ENCODE measurements at regions not wholly inside any gene's neighbourhood (a gene's known extent, or its start where the extent isn't known, plus 50 kb on each side); places are given as distances from the start of the nearest gene placed in this dataset.

DNA sequence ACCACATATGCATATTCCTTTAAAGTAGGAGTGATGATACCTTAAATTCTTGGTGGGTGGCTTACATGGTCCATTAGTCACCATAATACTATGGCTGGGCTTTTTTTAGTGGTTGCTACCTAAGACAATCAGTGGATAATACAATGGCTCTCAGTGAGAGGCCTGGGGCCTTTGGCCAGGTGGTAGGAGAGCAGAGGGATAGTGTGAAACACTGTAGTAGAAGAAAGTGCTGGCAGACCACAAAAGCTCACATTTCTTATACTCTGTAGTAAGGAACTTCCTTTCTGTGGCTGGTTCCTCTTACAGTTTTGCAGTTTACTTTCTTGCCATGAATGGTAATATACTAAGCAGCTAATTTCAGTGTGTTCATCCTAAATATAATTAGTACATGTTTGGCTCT is 583.5 kb downstream of the XIRP2 start:
- TF ChIP-seq, protein P1, sequence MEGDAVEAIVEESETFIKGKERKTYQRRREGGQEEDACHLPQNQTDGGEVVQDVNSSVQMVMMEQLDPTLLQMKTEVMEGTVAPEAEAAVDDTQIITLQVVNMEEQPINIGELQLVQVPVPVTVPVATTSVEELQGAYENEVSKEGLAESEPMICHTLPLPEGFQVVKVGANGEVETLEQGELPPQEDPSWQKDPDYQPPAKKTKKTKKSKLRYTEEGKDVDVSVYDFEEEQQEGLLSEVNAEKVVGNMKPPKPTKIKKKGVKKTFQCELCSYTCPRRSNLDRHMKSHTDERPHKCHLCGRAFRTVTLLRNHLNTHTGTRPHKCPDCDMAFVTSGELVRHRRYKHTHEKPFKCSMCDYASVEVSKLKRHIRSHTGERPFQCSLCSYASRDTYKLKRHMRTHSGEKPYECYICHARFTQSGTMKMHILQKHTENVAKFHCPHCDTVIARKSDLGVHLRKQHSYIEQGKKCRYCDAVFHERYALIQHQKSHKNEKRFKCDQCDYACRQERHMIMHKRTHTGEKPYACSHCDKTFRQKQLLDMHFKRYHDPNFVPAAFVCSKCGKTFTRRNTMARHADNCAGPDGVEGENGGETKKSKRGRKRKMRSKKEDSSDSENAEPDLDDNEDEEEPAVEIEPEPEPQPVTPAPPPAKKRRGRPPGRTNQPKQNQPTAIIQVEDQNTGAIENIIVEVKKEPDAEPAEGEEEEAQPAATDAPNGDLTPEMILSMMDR (IDR thresholded peaks at IDR 0.05), result no peak
- TF ChIP-seq EZH2phosphoT487 (IDR thresholded peaks at IDR 0.05; ENCODE audit: borderline replicate concordance, low read depth) (no peak), EP300 (IDR thresholded peaks at IDR 0.05; ENCODE audit: borderline replicate concordance in 1 of 2, low read depth in 1 of 2, low read length in 1 of 2) (no peak), ELF1 (IDR thresholded peaks at IDR 0.05) (no peak), GATA2 (CRISPR knock-in tag; IDR thresholded peaks at IDR 0.05) (no peak), MEF2A (IDR thresholded peaks at IDR 0.05; ENCODE audit: borderline replicate concordance, low read depth) (no peak), GABPA (IDR thresholded peaks at IDR 0.05; ENCODE audit: low read depth) (no peak), JUND (IDR thresholded peaks at IDR 0.05) (no peak)
- TF ChIP-seq, protein P2, sequence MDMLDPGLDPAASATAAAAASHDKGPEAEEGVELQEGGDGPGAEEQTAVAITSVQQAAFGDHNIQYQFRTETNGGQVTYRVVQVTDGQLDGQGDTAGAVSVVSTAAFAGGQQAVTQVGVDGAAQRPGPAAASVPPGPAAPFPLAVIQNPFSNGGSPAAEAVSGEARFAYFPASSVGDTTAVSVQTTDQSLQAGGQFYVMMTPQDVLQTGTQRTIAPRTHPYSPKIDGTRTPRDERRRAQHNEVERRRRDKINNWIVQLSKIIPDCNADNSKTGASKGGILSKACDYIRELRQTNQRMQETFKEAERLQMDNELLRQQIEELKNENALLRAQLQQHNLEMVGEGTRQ (IDR thresholded peaks at IDR 0.05; ENCODE audit: borderline replicate concordance, low read depth, low read length), result no peak
- TF ChIP-seq, protein P3, sequence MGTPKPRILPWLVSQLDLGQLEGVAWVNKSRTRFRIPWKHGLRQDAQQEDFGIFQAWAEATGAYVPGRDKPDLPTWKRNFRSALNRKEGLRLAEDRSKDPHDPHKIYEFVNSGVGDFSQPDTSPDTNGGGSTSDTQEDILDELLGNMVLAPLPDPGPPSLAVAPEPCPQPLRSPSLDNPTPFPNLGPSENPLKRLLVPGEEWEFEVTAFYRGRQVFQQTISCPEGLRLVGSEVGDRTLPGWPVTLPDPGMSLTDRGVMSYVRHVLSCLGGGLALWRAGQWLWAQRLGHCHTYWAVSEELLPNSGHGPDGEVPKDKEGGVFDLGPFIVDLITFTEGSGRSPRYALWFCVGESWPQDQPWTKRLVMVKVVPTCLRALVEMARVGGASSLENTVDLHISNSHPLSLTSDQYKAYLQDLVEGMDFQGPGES (IDR thresholded peaks at IDR 0.05; ENCODE audit: low read depth, low read length), result no peak

Measured in SK-N-SH (cell line).